Activated T-cell treated with anti-CD3 and anti-CD28 coated beads for 24 hours (primary cell): ENCODE measurements at regions not wholly inside any gene's neighbourhood (a gene's known extent, or its start where the extent isn't known, plus 50 kb on each side); places are given as distances from the start of the nearest gene placed in this dataset.

Experiments used
- DNase-seq: peaks from one replicate; pipeline ENCODE4 v3.0.0-alpha.2; 2020; ENCODE audit warnings: low read depth

- DNase-seq, result no peak
Measured at GRCh38 chr10:31583293-31583692, 264.3 kb downstream of the ZEB1 start.

DNA sequence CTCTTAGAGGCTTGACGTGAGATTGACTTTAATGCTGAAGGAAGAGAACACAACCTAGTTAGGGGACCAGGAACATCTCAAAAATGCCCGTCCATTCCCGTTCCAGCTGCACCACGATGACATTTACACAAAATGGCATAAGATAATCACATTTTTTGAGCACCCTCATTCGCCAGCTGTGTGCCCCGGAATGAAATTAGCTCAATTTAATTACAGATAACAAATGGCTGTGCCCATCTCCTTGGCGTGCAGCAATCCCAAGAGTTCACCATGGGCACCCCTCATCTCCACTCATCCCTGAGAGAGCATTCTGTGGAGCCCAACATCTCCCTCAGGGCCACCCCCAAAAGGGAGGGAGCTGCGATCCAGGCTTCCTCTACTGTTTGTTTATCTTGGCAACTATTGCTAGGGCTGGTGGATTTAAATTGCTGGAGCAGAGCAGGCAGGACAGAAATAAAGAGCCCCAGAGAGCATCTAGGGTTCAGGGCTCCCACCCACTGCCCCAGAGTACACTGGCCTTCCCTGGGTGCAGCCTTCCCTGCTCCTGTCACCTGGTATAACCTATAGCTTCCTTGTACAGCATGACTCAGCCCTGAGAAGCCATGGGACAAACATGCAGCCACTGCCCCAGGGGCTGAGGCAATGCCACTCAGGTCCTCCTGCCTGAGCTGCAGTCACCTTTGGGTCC lies 263.5 kb downstream of the ZEB1 start:
- no peak for DNase-seq

- no peak for DNase-seq
Measured at GRCh38 chr10:31581741-31582323, 262.8 kb downstream of the ZEB1 start.

- DNase-seq, result no peak
Measured at GRCh38 chr10:31580646-31581045, 261.6 kb downstream of the ZEB1 start.
